ENCODE measurements at regions not wholly inside any gene's neighbourhood (a gene's known extent, or its start where the extent isn't known, plus 50 kb on each side); places are given as distances from the start of the nearest gene placed in this dataset.
"Not testable (repeated sequence)": the region's sequence is repeated elsewhere in the genome, so short reads cannot be mapped to it uniquely, and the experiment has no call there.

GRCh38 chr11:98455500-98456307 lies 565.0 kb upstream of the CNTN5 start:
- no peak for FAIRE-seq

GRCh38 chr11:98456308-98456680 lies 564.5 kb upstream of the CNTN5 start:
- FAIRE-seq, result no peak

GRCh38 chr11:98495016-98495415 lies 525.7 kb upstream of the CNTN5 start:
- no peak for FAIRE-seq

- no peak for FAIRE-seq
These were observed 525.1 kb upstream of the CNTN5 start for GRCh38 chr11:98495601-98496000.

GRCh38 chr11:98507208-98507607 lies 513.5 kb upstream of the CNTN5 start:
- FAIRE-seq, result no peak

GRCh38 chr11:98512938-98513337 lies 507.8 kb upstream of the CNTN5 start:
- no peak for FAIRE-seq

GRCh38 chr11:98531576-98531975 lies 489.2 kb upstream of the CNTN5 start:
- no peak for FAIRE-seq

- no peak for FAIRE-seq
These were observed 484.7 kb upstream of the CNTN5 start for GRCh38 chr11:98536023-98536422.

- FAIRE-seq, result not testable (repeated sequence)
These were observed 482.4 kb upstream of the CNTN5 start for GRCh38 chr11:98538358-98538757.

GRCh38 chr11:98545544-98546175 lies 475.1 kb upstream of the CNTN5 start:
- FAIRE-seq, result no peak

- FAIRE-seq, result no peak
These were observed 471.2 kb upstream of the CNTN5 start for GRCh38 chr11:98549571-98549970.

GRCh38 chr11:98559961-98560360 lies 460.8 kb upstream of the CNTN5 start:
- no peak for FAIRE-seq

- no peak for FAIRE-seq
These were observed 459.5 kb upstream of the CNTN5 start for GRCh38 chr11:98561252-98561651.

GRCh38 chr11:98561877-98562395 lies 458.8 kb upstream of the CNTN5 start:
- FAIRE-seq, result no peak

GRCh38 chr11:98564233-98564632 lies 456.5 kb upstream of the CNTN5 start:
- FAIRE-seq, result no peak

GRCh38 chr11:98564881-98565280 lies 455.9 kb upstream of the CNTN5 start:
- FAIRE-seq, result no peak

- no peak for FAIRE-seq
These were observed 455.4 kb upstream of the CNTN5 start for GRCh38 chr11:98565311-98565710.

- no peak for FAIRE-seq
These were observed 453.8 kb upstream of the CNTN5 start for GRCh38 chr11:98566978-98567377.

- no peak for FAIRE-seq
These were observed 452.7 kb upstream of the CNTN5 start for GRCh38 chr11:98568013-98568412.

GRCh38 chr11:98572941-98573340 lies 447.8 kb upstream of the CNTN5 start:
- FAIRE-seq, result no peak

GRCh38 chr11:98587884-98588283 lies 432.9 kb upstream of the CNTN5 start:
- no peak for FAIRE-seq

- no peak for FAIRE-seq
These were observed 430.8 kb upstream of the CNTN5 start for GRCh38 chr11:98589967-98590366.

GRCh38 chr11:98600103-98600502 lies 420.6 kb upstream of the CNTN5 start:
- FAIRE-seq, result no peak
